Prostate gland (tissue), 2 donors: ENCODE measurements at regions not wholly inside any gene's neighbourhood (a gene's known extent, or its start where the extent isn't known, plus 50 kb on each side); places are given as distances from the start of the nearest gene placed in this dataset.

Experiments
- DNase-seq: peaks from one replicate; pipeline ENCODE4 v3.0.0-alpha.2; 2019; ENCODE audit warnings: low spot score
- H3K27ac ChIP-seq, 2 donors: fragments of 200-600 bp; sonication (generic); 2 replicates each; pipeline ENCODE4 v1.5.1; 2017 to 2019
- H3K27me3 ChIP-seq: fragments of 200-600 bp; sonication (generic); replicated peaks from 2 replicates; pipeline ENCODE4 v1.5.1; 2019; ENCODE audit not compliant: insufficient read depth
- H3K36me3 ChIP-seq, 2 donors: fragments of 200-600 bp; sonication (generic); 1 replicate in 1 of 2; 2 replicates in 1 of 2; pipeline versions ENCODE4 v1.5.1 to v1.8.1; 2017 to 2019
- H3K4me1 ChIP-seq: fragments of 200-600 bp; sonication (generic); replicated peaks from 2 replicates; pipeline ENCODE4 v1.5.1; 2019
- H3K4me3 ChIP-seq, 2 donors: fragments of 200-600 bp; sonication (generic); 2 replicates each; pipeline ENCODE4 v1.5.1; 2017 to 2019
- H3K9me3 ChIP-seq: fragments of 200-600 bp; sonication (generic); 2 replicates; pipeline ENCODE4 v1.5.1; 2017
- CTCF ChIP-seq, 4 experiments: fragments of 200-600 bp in 2 of 4; fragments of 450-650 bp in 2 of 4; sonication (generic) in 2 of 4; IDR thresholded peaks; 1 replicate in 3 of 4; 2 replicates in 1 of 4; pipeline ENCODE4 v1.5.1; 2016 to 2019; ENCODE audit warnings: antibody characterized with exemption in 4 of 4, mild to moderate bottlenecking in 2 of 4, moderate library complexity in 2 of 4
- POLR2A ChIP-seq: fragments of 450-650 bp; IDR thresholded peaks from one replicate; pipeline ENCODE4 v1.6.1; 2016; ENCODE audit warnings: antibody characterized with exemption, mild to moderate bottlenecking
- POLR2AphosphoS5 ChIP-seq: sonication (generic); formaldehyde crosslinking; IDR thresholded peaks from one replicate; pipeline ENCODE4 v1.6.1; 2017; ENCODE audit warnings: antibody characterized with exemption
- WGBS: methylation state at CpG from one replicate; pipeline ENCODE4 v1.1.5; 2018; 5-methylcytosine and 5-hydroxymethylcytosine counted together
- intact Hi-C: fragments of 100-400 bp; cut with DNase I; formaldehyde crosslinking; loops from one replicate; pipeline ENCODE4 v1.14.2; 2022

- no peaks in the 10 kb centered on the region for H3K27me3 ChIP-seq
- H3K4me3 ChIP-seq, result no peak overlapping the region
- no peaks in the 10 kb centered on the region for H3K4me1 ChIP-seq
- H3K9me3 ChIP-seq, result no peaks in the 10 kb centered on the region
- DNase-seq, result no peak
- WGBS, result 45% methylated on average over 7 of the region's 7 CpGs
- H3K27ac ChIP-seq, result no peak overlapping the region
- no peaks in the 10 kb centered on the region for H3K36me3 ChIP-seq
- no peak for TF ChIP-seq CTCF (IDR thresholded peaks at IDR 0.05)
- TF ChIP-seq POLR2A, result no peak
- no peak for TF ChIP-seq POLR2AphosphoS5
- intact Hi-C loops, result no loop called here
These were observed 184.2 kb downstream of the KDR start for GRCh38 chr4:54940996-54941865.

DNA sequence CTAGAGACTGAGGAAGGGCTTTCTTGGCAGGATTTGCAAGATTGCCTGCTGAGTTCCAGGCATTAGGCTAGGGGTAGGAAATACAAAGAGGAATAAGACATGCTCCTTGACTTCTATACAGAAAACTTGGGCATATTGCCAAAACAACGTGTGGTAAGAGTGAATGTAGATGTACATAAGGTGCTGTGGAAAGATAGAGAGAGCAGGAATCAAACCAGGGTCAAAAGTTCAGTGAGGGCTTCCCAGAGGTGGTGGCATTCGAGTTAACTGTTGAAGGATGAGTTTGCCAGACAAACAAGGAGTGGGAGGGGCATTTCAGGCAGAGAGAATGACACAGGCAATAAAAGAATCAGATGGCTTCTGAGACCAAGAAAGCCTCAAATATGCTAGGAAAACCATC is 187.9 kb downstream of the KDR start:
- H3K4me1 ChIP-seq, result no peaks in the 10 kb centered on the region
- no peak overlapping the region for H3K27ac ChIP-seq
- DNase-seq, result no peak
- intact Hi-C loops, result no loop called here
- no peaks in the 10 kb centered on the region for H3K27me3 ChIP-seq
- H3K4me3 ChIP-seq, result no peak overlapping the region
- TF ChIP-seq CTCF (IDR thresholded peaks at IDR 0.05) (no peak), POLR2AphosphoS5 (no peak), POLR2A (no peak)
- 11% methylated on average over 2 of the region's 2 CpGs for WGBS
- H3K9me3 ChIP-seq, result no peaks in the 10 kb centered on the region
- H3K36me3 ChIP-seq, result no peaks in the 10 kb centered on the region

GRCh38 chr4:54933579-54933978 is 191.8 kb downstream of the KDR start:
- intact Hi-C loops, result no loop called here
- WGBS, result 89% methylated on average over 2 of the region's 2 CpGs
- Histone ChIP-seq H3K36me3 (no peaks in the 10 kb centered on the region), H3K27me3 (no peaks in the 10 kb centered on the region), H3K9me3 (no peaks in the 10 kb centered on the region), H3K4me1 (no peaks in the 10 kb centered on the region), H3K27ac (no peak overlapping the region), H3K4me3 (no peak overlapping the region)
- TF ChIP-seq POLR2A, result no peak
- TF ChIP-seq CTCF (IDR thresholded peaks at IDR 0.05), result no peak
- TF ChIP-seq POLR2AphosphoS5, result no peak
- no peak for DNase-seq

DNA sequence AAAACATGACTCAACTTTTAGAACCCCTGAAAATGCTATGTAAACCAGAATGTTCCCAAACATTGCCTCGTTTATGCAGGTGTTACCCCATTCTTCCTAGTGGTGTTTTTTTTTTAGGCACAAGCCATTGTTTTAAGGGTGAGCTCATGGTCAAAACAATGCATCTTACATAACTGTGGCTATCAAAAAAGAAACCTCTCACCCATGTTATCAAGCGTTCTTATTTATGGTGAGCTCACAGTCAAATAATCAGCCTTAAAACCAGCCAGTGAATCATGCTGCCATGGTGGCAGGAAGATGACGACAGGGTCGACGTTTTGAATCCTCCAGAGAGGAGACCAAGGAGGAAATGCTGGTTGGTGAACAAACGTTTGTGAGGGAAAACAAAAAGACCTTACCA is 195.2 kb downstream of the KDR start:
- intact Hi-C loops, result no loop called here
- no peak for DNase-seq
- no peak for TF ChIP-seq POLR2A
- TF ChIP-seq CTCF (IDR thresholded peaks at IDR 0.05), result no peak
- no peak for TF ChIP-seq POLR2AphosphoS5
- Histone ChIP-seq H3K27me3 (no peaks in the 10 kb centered on the region), H3K4me3 (no peak overlapping the region), H3K27ac (no peak overlapping the region), H3K4me1 (no peaks in the 10 kb centered on the region), H3K36me3 (no peaks in the 10 kb centered on the region), H3K9me3 (no peaks in the 10 kb centered on the region)
- 45% methylated on average over 6 of the region's 6 CpGs for WGBS

GRCh38 chr4:54929459-54929858 is 195.9 kb downstream of the KDR start:
- no peak overlapping the region for H3K4me3 ChIP-seq
- no peak for TF ChIP-seq POLR2AphosphoS5
- TF ChIP-seq POLR2A, result no peak
- no peak for TF ChIP-seq CTCF (IDR thresholded peaks at IDR 0.05)
- DNase-seq, result no peak
- H3K9me3 ChIP-seq, result no peaks in the 10 kb centered on the region
- H3K4me1 ChIP-seq, result no peaks in the 10 kb centered on the region
- H3K36me3 ChIP-seq, result no peaks in the 10 kb centered on the region
- intact Hi-C loops, result no loop called here
- 60% methylated on average over 4 of the region's 4 CpGs for WGBS
- H3K27ac ChIP-seq, result no peak overlapping the region
- H3K27me3 ChIP-seq, result no peaks in the 10 kb centered on the region
